HG03521 (cell line): ENCODE measurements at regions not wholly inside any gene's neighbourhood (a gene's known extent, or its start where the extent isn't known, plus 50 kb on each side); places are given as distances from the start of the nearest gene placed in this dataset.
"Not testable (repeated sequence)": the region's sequence is repeated elsewhere in the genome, so short reads cannot be mapped to it uniquely, and the experiment has no call there.

Source experiments
- ATAC-seq: cut with Tn5 transposase; IDR thresholded peaks from one replicate; pipeline ENCODE4 v1.9.1; 2021; ENCODE audit warnings: mild to moderate bottlenecking, moderate library complexity; ENCODE audit not compliant: unreplicated experiment

- ATAC-seq: no peak
Observed at GRCh38 chr10:35888400-35888799, 246.3 kb upstream of the FZD8 start.

DNA sequence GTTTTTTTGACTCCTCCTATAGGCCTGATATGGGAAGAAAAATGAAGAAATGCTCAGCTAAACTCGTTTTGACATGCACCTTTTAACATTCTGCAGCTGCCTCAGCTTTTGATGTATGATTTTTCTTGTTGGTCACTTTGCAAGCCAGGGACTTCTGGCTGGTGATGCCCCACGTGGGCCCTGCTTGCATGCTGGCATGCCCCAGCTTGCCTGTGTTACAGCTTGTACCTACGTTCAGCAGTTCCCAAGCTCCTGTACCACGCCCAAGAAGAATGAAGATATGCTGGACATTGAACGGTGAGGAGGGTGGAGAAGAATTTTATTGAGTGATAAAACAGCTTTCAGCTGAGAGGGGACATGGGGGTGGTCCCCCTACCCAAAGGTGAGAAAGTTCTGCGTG lies 245.6 kb upstream of the FZD8 start:
- no peak for ATAC-seq

GRCh38 chr10:35885076-35885475 lies 243.0 kb upstream of the FZD8 start:
- ATAC-seq: no peak

DNA sequence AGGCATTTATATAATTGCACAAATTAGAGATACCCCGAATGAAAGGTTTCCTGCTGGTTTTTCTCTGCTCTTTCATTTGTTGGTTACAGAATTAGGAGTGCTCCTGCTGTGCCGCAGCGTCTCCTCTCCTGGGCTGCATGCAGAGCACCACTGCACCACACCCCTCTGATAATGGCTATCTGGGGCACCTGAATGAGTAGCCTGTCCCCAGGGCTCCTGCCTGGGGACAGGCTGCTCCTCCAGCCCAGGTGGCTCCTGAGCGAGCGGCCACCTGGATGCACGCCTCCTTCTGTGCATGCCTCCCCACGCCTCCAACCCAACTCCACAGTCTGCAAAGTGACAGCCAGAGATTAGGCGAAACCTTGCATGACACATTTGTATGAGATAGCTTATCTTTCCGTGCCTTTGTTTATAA lies 242.6 kb upstream of the FZD8 start:
- ATAC-seq: no peak

DNA sequence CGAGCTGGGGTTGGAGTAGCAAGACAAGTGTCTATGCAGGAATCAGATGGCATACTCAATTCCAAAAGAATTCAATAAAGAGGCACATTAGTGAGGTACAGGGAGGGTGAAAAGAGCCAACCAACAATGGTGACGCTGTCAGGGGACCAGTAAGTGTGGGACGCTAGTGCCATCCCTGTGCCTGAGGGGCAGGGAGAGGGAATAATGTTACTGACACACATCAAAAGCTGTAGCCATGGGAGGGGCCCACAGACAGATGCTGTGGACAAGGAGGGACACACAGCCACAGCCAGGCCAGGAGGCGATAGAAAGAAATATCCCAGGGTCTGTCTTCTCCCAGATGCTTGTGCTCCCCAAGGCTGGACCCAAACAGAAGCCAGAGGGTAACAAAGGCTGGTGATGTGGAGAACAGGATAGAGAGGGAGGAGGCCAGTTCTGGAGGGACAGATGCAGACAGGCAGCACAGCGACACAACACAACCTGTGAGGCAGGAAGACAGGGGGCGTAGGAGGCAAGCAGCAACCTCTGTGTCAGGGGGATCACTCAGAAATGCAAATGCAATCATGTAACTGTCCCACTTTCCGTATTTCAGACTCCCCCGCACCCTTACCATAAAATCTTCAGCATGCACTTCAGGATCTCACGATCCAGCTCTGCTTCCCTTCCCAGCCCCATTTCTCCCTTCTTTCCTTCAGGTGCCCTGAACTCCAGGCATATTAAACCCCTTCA lies 240.5 kb upstream of the FZD8 start:
- no peak for ATAC-seq

DNA sequence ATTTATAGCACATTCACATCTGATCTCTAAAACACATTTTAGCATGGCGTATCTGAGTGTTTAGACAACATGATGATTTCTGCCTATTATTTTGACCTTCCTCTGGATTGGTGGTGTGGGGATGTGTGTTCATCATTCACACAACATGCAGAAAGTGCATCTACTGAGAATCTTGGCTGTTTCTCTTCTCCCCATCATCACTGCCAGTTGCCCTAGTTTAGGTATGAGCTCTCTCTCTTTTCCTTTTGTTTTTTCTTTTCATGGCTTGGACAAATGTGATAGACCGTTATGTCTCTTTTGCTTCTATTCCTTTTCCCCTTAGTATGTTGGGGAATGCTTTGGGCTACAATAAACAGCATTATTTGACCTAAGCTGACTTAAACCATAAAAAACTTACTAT lies 239.2 kb upstream of the FZD8 start:
- ATAC-seq: no peak

DNA sequence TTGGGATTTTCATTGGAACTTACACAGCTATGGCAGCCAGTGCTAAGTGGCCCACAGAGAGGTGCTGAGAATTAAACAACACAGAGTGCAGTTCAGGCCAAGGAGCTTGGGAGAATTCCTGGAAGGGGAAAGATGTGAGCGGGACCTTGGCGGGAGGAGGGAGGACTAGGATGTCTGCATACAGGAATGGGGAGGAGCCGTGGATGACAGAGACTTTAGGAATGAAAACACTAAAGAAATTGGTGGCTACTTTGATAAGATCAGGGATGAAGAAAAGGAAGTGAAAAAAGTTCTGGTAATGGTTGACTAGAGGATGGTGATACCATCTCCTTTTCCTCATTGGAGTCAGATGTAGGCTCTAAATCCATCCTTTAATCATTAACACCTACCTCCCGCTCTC lies 234.2 kb upstream of the FZD8 start:
- no peak for ATAC-seq

DNA sequence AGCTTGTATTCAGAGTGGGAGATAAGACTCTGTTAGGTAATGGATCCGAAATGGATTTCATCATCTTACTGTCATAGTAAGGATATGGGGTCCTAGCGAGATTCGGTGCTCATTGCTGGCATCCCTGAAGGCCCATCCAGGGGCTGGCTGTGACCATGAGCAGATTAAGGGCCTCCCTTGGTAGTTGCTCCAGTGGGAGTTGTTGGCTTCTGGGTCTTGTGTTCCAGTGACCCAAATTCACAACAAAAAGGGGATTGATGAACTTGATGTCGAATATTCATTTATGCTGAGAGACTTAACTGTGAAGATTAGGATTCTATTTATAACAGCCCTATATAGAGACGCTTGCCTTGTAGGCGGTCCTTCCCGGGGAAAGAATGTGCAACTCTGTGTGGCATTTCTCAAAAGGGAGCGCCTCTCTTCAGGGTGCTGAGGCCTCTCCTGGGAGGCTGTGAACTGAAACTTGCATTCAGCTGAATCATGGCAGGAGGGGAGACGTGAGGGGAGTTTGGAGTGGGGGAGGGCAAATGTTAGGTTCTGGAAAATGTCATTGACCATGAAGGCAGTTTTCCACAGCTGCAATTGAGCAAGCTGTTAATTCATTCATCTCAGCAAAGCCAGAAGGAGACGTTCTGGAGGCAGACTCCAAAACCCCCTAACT lies 233.1 kb upstream of the FZD8 start:
- no peak for ATAC-seq

GRCh38 chr10:35874311-35875015 lies 232.4 kb upstream of the FZD8 start:
- ATAC-seq: no peak

- ATAC-seq: no peak
Observed at GRCh38 chr10:35872671-35873070, 230.6 kb upstream of the FZD8 start.

DNA sequence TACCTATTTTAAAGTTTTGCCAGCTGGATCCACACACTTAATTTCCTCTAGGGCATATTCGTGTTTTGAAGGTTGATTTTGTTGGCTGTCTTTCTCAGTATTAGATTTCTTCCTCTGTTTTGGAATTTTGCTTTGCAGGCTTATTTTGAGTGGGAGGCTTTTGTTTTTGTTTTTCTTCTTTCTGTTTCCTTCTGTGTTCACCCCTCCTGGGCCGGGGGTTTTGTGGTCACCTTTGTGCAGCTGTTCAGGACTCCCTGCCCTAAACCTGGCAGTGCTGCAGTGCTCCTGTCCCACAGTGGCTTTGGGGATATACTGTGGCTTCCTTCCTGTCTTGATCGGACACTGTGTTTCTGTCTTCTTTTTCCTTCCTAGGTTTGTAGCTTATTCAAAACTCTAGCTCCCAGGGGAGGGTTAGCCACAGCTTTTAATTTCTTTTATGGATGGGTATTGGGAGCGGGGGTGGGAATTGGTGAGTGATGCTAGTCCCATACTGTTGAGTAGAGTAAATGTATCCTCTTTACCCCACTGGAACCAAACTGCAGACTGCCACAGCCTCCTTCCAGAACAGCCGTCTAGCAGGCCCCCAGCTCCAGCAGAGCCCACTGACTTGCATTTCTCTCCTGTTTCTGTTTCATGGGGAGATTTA lies 228.7 kb upstream of the FZD8 start:
- ATAC-seq: no peak

- not testable (repeated sequence) for ATAC-seq
Observed at GRCh38 chr10:35858676-35859283, 216.7 kb upstream of the FZD8 start.

DNA sequence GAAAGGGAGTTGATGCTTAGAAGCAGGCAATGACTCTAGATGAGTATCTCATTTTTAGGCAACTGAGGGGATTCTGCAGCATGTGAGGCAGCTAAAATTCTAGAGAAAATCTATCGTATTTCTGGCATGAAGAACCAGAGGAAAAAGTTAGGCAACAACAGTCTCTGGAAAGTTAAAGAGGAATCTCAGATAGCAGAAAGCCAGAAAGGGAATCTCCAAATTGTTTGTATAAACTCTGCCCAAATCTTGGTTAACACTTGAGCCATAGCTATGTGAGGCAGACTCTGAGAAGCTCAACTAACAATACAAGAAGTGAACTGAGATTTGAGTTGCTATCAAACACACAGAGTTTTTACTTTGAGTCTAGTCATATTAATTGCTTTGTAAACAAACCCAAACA lies 215.8 kb upstream of the FZD8 start:
- ATAC-seq: no peak

GRCh38 chr10:35855155-35855947 lies 213.3 kb upstream of the FZD8 start:
- no peak for ATAC-seq

DNA sequence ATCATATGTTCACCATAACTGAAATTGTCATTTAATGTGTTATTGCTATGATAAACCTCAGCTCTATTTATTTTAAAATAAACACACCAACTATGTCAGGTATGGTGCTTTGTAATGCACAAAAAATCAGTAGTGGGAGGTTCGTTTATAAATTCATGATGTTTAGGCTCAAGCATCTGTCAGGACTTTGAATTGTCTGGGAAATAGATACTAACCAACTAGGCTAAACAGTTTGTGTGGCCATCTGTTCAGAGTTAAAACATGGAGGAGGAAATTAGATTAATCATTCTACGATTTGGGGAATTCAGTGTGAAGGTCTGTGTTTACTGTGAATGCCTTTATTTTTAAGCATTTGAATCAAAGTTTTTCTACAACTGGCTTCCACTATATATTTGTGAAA lies 212.6 kb upstream of the FZD8 start:
- no peak for ATAC-seq

GRCh38 chr10:35852721-35853120 lies 210.6 kb upstream of the FZD8 start:
- no peak for ATAC-seq

GRCh38 chr10:35848412-35848811 lies 206.3 kb upstream of the FZD8 start:
- ATAC-seq: no peak

GRCh38 chr10:35844686-35845085 lies 202.6 kb upstream of the FZD8 start:
- ATAC-seq: no peak

DNA sequence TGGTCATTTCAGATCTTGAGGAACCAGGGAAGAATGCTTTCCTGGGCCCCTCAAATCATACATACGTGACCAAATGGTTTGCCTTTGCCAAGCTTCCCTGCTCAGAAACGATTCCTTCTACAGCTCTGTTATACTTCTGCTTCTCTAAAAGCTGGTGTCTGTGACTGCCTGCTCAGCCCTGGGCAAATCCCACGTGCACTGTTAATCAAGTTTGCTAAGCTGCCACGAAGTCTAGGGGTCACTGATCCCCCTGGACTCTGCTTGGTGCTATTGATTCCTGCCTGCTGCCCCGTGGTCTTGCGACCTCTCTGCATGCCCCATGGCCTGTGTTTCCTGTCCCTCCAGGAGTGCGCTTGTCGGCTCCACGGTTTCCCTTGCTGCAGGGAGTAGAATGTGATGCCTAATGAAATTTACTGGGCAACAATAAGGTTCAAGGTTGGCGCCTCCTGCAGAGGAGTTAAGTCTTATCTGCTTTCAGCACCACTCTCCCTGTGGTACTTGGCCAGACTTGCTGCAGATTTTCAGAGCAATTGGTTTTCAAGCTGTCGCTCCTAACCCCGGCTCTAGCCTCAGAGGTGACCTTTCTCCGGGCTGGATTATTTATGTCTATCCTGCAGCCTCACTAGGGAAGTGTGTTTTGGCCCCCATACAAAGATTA lies 201.6 kb upstream of the FZD8 start:
- ATAC-seq: no peak

DNA sequence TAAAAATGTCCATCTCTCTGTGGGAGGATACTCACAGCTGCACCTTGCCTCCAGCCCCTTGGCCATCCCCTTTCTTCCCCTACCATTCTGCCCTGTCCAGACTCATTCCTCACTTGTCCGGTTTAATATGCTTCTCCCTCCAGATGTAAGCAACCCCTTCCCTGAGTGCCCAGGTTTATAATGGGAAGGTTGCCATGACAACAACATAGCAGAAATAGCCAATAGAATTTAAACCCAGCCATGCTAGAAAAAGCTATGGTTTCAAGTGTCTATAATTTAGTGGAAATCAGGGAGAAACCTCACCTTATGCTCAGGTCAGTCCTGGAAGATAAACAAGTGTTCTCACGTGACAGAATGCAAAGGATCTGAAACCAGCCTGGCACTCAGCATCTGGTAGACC lies 196.0 kb upstream of the FZD8 start:
- ATAC-seq: no peak
